ENCODE measurements at regions not wholly inside any gene's neighbourhood (a gene's known extent, or its start where the extent isn't known, plus 50 kb on each side); places are given as distances from the start of the nearest gene placed in this dataset.

- in situ Hi-C loops (cut with MboI; ENCODE audit: low sequenced_read_pairs, unreplicated experiment), result no loop called here
- no peak for TF ChIP-seq CTCF (IDR thresholded peaks at IDR 0.05; ENCODE audit: borderline replicate concordance, control extremely low read depth, extremely low read depth, insufficient read depth, missing control alignments)
- no peak for DNase-seq (ENCODE audit: low spot score)
Observed at GRCh38 chr2:189302274-189302948, 122.8 kb upstream of the COL5A2 start.

DNA sequence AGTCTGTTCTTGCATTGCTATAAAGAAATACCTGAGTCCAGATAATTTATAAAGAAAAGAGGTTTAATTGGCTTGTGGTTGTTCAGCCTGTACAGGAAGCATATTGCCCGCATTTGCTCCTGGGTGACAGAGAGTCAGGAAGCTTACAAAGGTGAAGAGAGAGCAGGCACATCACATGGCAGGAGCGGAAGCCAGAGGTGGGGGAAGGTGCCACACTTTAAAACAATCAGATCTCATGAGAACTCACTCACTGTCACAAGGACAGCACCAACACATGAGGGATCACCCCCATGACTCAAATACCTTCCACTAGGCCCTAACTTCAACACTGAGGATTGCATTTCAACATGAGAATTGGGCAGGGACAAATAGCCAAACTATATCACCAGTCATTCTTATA lies 124.8 kb upstream of the COL5A2 start:
- no peak for DNase-seq (ENCODE audit: low spot score)
- no peak for TF ChIP-seq CTCF (IDR thresholded peaks at IDR 0.05; ENCODE audit: borderline replicate concordance, control extremely low read depth, extremely low read depth, insufficient read depth, missing control alignments)

GRCh38 chr2:189305291-189305943 lies 125.9 kb upstream of the COL5A2 start:
- no peak for DNase-seq (ENCODE audit: low spot score)
- no peak for TF ChIP-seq CTCF (IDR thresholded peaks at IDR 0.05; ENCODE audit: borderline replicate concordance, control extremely low read depth, extremely low read depth, insufficient read depth, missing control alignments)
- in situ Hi-C loops (cut with MboI; ENCODE audit: low sequenced_read_pairs, unreplicated experiment), result no loop called here

More for the DNA sequence above, 124.8 kb upstream of the COL5A2 start:
- in situ Hi-C loops (cut with MboI; ENCODE audit: low sequenced_read_pairs, unreplicated experiment), result no loop called here

DNA sequence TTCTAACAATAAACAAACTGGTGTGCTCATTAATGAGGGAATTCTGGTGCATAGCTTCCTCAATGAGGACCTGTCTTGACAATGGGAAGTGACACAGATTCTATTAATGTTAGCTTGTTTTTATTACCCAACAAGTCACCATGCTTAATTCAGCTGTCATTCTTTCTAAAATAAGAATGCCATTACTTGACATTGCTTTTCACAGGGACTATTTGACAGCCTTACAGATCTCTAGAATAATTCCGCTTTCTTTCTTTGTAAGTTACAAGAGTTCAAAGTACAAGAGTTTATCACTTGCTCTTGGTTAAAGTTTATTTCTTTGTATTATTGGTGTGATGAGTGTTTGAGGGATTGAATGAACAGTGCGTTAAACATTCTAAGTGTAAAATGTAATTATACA lies 127.0 kb upstream of the COL5A2 start:
- no peak for DNase-seq (ENCODE audit: low spot score)
- in situ Hi-C loops (cut with MboI; ENCODE audit: low sequenced_read_pairs, unreplicated experiment), result no loop called here
- TF ChIP-seq CTCF (IDR thresholded peaks at IDR 0.05; ENCODE audit: borderline replicate concordance, control extremely low read depth, extremely low read depth, insufficient read depth, missing control alignments), result no peak

DNA sequence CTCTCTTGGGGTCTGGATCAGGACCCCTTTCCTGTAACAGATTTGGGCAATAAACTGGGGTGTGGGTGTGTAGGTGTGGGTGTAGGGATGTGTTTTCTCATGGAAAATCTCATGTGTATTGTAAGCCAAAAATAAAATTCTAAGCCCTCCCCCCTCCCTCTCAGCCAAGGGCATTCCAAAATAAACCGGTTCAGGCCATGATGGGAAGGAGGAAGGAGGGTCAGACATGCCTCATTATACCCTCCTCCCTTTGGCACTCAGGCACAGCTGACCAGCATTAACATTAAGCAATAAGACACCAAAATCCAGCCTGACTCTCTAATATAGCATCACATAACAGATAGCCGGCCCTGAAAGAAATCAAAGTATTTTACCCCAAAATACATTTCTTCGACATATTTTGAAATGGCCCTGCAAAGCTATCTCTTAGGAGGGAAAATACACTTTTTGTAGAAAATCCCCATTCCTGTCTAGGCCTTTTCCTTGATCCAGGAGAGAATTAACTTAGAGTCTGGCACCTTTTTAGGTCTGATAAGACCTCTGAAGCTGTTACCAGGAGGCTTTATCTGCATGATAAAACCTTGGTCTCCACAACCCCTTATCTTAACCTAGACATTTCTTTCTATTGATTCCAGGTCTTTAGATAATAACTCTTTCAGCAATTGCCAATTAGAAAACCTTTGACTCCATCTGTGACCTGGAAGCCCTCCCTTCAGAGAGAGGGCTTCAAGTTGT lies 128.7 kb upstream of the COL5A2 start:
- no peak for TF ChIP-seq CTCF (IDR thresholded peaks at IDR 0.05; ENCODE audit: borderline replicate concordance, control extremely low read depth, extremely low read depth, insufficient read depth, missing control alignments)
- in situ Hi-C loops (cut with MboI; ENCODE audit: low sequenced_read_pairs, unreplicated experiment), result no loop called here
- no peak for DNase-seq (ENCODE audit: low spot score)

DNA sequence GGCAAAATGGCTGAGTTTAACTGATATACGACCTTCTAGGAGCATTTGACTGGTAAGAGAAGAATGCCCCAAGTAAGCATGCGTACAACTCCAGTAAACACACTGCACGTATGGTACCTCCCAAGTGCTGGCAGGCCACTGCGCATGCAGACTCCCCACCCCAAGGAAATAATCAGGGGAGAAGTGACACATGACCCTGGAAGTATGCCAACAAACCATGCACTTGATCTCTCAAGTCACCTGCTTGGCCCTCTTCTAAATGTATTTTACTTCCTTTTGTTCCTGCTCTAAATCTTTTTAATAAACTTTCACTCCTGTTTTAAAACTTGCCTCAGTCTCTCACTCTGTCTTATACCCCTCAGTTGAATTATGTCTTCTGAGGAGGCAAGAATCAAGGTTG lies 129.8 kb upstream of the COL5A2 start:
- in situ Hi-C loops (cut with MboI; ENCODE audit: low sequenced_read_pairs, unreplicated experiment), result no loop called here
- no peak for TF ChIP-seq CTCF (IDR thresholded peaks at IDR 0.05; ENCODE audit: borderline replicate concordance, control extremely low read depth, extremely low read depth, insufficient read depth, missing control alignments)
- no peak for DNase-seq (ENCODE audit: low spot score)

Data from GM13976 (cell line).